WI38 (cell line): ENCODE measurements at regions not wholly inside any gene's neighbourhood (a gene's known extent, or its start where the extent isn't known, plus 50 kb on each side); places are given as distances from the start of the nearest gene placed in this dataset.

Source experiments
- H3K4me3 ChIP-seq: 2 replicates; pipeline ENCODE4 v1.5.1; 2011; ENCODE audit warnings: low read depth, mild to moderate bottlenecking, control low read depth, low read length
- TF ChIP-seq, protein P1 (sequence below): IDR thresholded peaks from 2 replicates; pipeline ENCODE4 v1.5.1; 2012; ENCODE audit warnings: low read depth, mild to moderate bottlenecking, control low read depth, low read length

- TF ChIP-seq, protein P1, sequence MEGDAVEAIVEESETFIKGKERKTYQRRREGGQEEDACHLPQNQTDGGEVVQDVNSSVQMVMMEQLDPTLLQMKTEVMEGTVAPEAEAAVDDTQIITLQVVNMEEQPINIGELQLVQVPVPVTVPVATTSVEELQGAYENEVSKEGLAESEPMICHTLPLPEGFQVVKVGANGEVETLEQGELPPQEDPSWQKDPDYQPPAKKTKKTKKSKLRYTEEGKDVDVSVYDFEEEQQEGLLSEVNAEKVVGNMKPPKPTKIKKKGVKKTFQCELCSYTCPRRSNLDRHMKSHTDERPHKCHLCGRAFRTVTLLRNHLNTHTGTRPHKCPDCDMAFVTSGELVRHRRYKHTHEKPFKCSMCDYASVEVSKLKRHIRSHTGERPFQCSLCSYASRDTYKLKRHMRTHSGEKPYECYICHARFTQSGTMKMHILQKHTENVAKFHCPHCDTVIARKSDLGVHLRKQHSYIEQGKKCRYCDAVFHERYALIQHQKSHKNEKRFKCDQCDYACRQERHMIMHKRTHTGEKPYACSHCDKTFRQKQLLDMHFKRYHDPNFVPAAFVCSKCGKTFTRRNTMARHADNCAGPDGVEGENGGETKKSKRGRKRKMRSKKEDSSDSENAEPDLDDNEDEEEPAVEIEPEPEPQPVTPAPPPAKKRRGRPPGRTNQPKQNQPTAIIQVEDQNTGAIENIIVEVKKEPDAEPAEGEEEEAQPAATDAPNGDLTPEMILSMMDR, result no peak
- no peak overlapping the region for H3K4me3 ChIP-seq
Observed at GRCh38 chr10:63781226-63781625, 260.0 kb downstream of the REEP3 start.

- TF ChIP-seq, protein P1, result no peak
- H3K4me3 ChIP-seq, result no peak overlapping the region
Observed at GRCh38 chr10:63783882-63784281, 262.7 kb downstream of the REEP3 start.

- H3K4me3 ChIP-seq, result no peak overlapping the region
- TF ChIP-seq, protein P1, result no peak
Observed at GRCh38 chr10:63788152-63788821, 267.1 kb downstream of the REEP3 start.

GRCh38 chr10:63795094-63795860 lies 274.1 kb downstream of the REEP3 start:
- TF ChIP-seq, protein P1, result no peak
- no peak overlapping the region for H3K4me3 ChIP-seq

DNA sequence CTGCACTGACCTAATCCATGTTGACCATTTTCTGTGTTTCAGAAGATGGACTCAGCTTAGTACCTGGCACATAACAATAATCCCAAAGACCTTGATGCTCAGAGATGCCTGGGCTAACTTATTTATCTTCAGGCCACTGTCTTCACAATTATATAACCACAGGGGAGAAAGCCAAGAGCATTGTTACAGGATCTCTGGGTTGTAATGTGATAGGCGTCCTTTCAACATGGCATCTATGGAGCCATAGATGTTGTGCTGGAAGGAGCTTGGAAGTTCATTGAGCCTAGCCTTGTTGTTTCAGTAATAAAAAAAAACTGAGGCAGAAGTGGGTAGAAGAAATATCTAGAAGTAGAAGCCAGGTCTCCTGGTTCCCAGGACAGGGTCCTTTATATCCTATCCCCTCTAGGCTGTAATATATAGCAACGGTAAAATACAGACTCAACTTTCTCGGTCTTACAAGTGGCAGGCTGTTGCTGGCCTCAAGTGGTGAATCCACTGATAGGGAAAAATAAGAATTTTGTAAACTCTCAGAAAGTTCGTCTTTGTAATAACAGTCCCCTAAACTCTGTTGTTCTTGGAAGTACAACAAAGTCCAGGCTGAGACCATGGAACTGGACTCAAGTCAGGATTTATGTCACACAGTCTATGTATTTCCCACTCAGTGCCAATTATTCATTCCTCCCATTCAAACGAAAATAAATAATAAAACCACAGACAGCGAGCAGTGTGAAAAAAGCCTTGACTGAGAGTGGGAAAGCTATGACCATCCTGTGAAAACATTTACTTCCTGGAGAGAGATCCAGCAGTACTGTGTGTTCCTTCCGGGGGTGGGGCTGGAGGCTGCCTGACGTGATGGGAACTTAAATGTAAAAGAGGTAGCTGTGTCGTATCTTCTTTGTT lies 277.6 kb downstream of the REEP3 start:
- no peak overlapping the region for H3K4me3 ChIP-seq
- TF ChIP-seq, protein P1, result no peak

DNA sequence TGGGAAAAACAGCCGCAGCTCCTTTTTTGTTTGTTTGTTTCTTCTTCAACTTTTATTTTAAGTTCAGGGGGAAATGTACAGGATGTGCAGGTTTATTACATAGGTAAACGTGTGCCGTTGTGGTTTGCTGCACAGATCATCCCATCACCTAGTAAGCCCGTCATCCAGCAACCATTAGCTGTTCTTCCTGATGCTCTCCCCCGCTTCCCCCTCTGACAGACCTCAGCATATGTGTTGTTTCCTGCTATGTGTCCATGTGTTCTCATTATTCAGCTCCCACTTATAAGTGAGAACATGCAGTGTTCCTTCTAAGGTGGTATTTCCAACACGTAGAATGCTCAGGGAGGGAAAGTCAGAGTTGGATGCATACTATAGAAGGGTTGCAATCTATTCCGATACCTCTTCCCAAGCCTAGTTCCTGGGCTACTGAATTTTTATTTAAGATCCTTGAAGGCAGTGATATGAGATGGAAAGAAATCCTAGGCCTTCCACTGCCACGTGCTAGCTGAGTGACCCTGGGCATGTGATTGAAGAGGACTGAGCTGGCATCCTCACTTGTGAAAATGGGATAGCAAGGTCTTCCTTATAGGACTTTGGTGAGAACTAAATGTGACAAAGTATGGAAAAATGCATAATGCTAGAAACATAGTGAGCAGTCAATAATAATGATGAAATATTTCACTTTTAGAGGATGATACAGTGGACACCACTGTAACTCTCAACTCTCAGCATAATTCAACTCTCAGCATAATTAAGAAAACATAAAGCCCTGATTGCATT lies 278.5 kb downstream of the REEP3 start:
- TF ChIP-seq, protein P1, result no peak
- no peak overlapping the region for H3K4me3 ChIP-seq
